CD4-positive, alpha-beta T cell (primary cell): ENCODE measurements at regions not wholly inside any gene's neighbourhood (a gene's known extent, or its start where the extent isn't known, plus 50 kb on each side); places are given as distances from the start of the nearest gene placed in this dataset.

Experiments used
- ATAC-seq: fragments of 200-7000 bp; cut with Tn5 transposase; one replicate; pipeline ENCODE4 v1.10.0; 2022; ENCODE audit warnings: mild to moderate bottlenecking; ENCODE audit not compliant: poor library complexity
- CTCF ChIA-PET: fragments of 350-600 bp; sonication (Branson Sonifier 250); formaldehyde crosslinking; loops from one replicate; lab custom pipeline; 2021; ENCODE audit warnings: antibody characterized with exemption, inconsistent platforms; lab: Charles Lee
- POLR2A ChIA-PET: fragments of 350-600 bp; sonication (Branson Sonifier 250); formaldehyde crosslinking; loops from one replicate; lab custom pipeline; 2021; ENCODE audit warnings: antibody characterized with exemption, inconsistent platforms; lab: Charles Lee
- DNase-seq, 14 experiments: peaks; one replicate each; pipeline ENCODE4 v3.0.0-alpha.2; 2013 to 2020; ENCODE audit warnings: mixed read lengths in 2 of 14
- H3K27ac ChIP-seq, 2 donors: one replicate each; pipeline versions ENCODE4 v1.5.1 to v1.7.0; 2013; ENCODE audit warnings: low read length in 2 of 2, low read depth in 1 of 2, mild to moderate bottlenecking in 1 of 2
- H3K27me3 ChIP-seq, 2 experiments: 1 replicate in 1 of 2; 2 replicates in 1 of 2; pipeline versions ENCODE4 v1.6.1 to v1.7.0; 2013; ENCODE audit warnings: low read length in 2 of 2, control low read depth in 1 of 2, mild to moderate bottlenecking in 1 of 2, moderate library complexity in 1 of 2; ENCODE audit not compliant: insufficient read depth in 2 of 2, control insufficient read depth in 1 of 2
- H3K36me3 ChIP-seq: one replicate; pipeline ENCODE4 v1.6.1; 2013; ENCODE audit warnings: low read length, control low read depth; ENCODE audit not compliant: insufficient read depth
- H3K4me1 ChIP-seq: one replicate; pipeline ENCODE4 v1.6.1; 2013; ENCODE audit warnings: low read length, control low read depth; ENCODE audit not compliant: insufficient read depth
- H3K4me3 ChIP-seq: one replicate; pipeline ENCODE4 v1.5.1; 2013; ENCODE audit warnings: mild to moderate bottlenecking, low read length, moderate library complexity
- H3K9me3 ChIP-seq, 2 experiments: 1 replicate in 1 of 2; 2 replicates in 1 of 2; pipeline versions ENCODE4 v1.6.1 to v1.7.0; 2013; ENCODE audit warnings: low read length in 2 of 2, mild to moderate bottlenecking in 2 of 2, control low read depth in 1 of 2, moderate library complexity in 1 of 2; ENCODE audit not compliant: control insufficient read depth in 1 of 2, insufficient read depth in 1 of 2
- H3K27ac Mint-ChIP-seq: one replicate; pipeline ENCODE4 v1.8.0; 2020; ENCODE audit warnings: mixed read lengths
- H3K27me3 Mint-ChIP-seq: one replicate; pipeline ENCODE4 v1.8.0; 2021; ENCODE audit warnings: mixed read lengths
- H3K36me3 Mint-ChIP-seq: one replicate; pipeline ENCODE4 v1.8.0; 2021; ENCODE audit warnings: low read depth, mixed read lengths
- H3K4me1 Mint-ChIP-seq: one replicate; pipeline ENCODE4 v1.8.0; 2021; ENCODE audit warnings: low read depth, mixed read lengths
- H3K4me3 Mint-ChIP-seq: one replicate; pipeline ENCODE4 v1.8.0; 2020; ENCODE audit warnings: mild to moderate bottlenecking, mixed read lengths
- H3K9me3 Mint-ChIP-seq: one replicate; pipeline ENCODE4 v1.8.0; 2020; ENCODE audit warnings: mixed read lengths
- intact Hi-C, 2 experiments: fragments of 100-400 bp; cut with DNase I in 1 of 2; cut with micrococcal nuclease in 1 of 2; formaldehyde crosslinking; loops; one replicate each; pipeline versions ENCODE4 v1.15.1 to v1.9.0; 2023 to 2025; cut with DNase I, micrococcal nuclease
- TF ChIP-seq, protein P1 (sequence below): fragments of 200-600 bp; IDR thresholded peaks from one replicate; pipeline ENCODE4 v1.8.0; 2022; ENCODE audit warnings: antibody characterized with exemption, mild to moderate bottlenecking

DNA sequence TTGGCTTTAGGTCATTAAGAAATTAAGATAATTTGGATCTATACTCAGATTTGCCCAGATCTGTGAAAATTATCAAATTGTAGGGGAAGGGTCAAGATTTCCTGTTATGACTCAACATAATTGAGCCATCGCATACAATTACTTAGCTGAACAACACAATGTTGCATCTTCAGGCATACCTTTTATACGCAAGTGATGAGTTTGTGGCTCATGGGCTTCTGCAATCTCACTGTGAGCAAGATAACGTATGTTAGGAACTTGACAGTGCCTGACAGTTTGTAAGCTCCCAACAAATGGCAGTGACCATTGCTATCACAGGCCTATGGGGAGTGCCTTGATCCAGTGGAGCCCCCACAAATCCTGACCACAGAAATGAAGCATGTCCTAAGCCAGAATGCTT, 199.7 kb downstream of the BCAT1 start:
- H3K4me3 ChIP-seq: no peak overlapping the region
- no peak for DNase-seq
- Mint-ChIP-seq H3K27me3 (no peaks in the 10 kb centered on the region), H3K36me3 (no peaks in the 10 kb centered on the region), H3K27ac (no peak overlapping the region), H3K4me1 (no peaks in the 10 kb centered on the region), H3K4me3 (no peak overlapping the region), H3K9me3 (no peaks in the 10 kb centered on the region)
- H3K36me3 ChIP-seq: no peaks in the 10 kb centered on the region
- no peaks in the 10 kb centered on the region for H3K9me3 ChIP-seq
- TF ChIP-seq, protein P1, sequence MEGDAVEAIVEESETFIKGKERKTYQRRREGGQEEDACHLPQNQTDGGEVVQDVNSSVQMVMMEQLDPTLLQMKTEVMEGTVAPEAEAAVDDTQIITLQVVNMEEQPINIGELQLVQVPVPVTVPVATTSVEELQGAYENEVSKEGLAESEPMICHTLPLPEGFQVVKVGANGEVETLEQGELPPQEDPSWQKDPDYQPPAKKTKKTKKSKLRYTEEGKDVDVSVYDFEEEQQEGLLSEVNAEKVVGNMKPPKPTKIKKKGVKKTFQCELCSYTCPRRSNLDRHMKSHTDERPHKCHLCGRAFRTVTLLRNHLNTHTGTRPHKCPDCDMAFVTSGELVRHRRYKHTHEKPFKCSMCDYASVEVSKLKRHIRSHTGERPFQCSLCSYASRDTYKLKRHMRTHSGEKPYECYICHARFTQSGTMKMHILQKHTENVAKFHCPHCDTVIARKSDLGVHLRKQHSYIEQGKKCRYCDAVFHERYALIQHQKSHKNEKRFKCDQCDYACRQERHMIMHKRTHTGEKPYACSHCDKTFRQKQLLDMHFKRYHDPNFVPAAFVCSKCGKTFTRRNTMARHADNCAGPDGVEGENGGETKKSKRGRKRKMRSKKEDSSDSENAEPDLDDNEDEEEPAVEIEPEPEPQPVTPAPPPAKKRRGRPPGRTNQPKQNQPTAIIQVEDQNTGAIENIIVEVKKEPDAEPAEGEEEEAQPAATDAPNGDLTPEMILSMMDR: no peak
- no peaks in the 10 kb centered on the region for H3K4me1 ChIP-seq
- H3K27ac ChIP-seq: no peak overlapping the region
- intact Hi-C loops: no loop called here
- CTCF ChIA-PET: no interaction called here
- peaks cover 0 to 2% of the 10 kb centered on the region in 2 experiments for H3K27me3 ChIP-seq
- no peak for ATAC-seq
- POLR2A ChIA-PET: no interaction called here

DNA sequence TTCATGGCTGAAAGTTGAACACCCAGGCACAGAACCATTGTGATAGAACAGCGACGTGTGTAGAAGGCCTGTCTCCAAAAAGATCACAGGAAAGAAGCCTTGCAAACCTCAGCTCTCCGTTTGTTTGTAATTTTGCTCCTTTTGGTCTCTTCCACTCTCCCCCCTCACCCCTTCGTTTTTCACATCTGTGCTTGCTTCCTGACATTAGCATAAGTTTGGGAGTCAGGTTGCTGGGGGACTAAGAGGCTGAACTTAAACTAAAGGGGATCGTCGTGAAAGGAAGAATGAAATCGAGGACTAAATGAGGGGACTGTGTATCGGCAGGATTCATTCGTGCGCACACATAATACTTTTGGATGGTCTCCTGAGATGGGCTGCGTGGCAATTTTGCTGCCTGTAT, 200.6 kb downstream of the BCAT1 start:
- Histone ChIP-seq H3K4me1 (no peaks in the 10 kb centered on the region), H3K27ac (no peak overlapping the region), H3K27me3 (peaks cover 0 to 2% of the 10 kb centered on the region in 2 experiments), H3K36me3 (no peaks in the 10 kb centered on the region), H3K9me3 (no peaks in the 10 kb centered on the region), H3K4me3 (no peak overlapping the region)
- no peaks in the 10 kb centered on the region for H3K4me1 Mint-ChIP-seq
- no peaks in the 10 kb centered on the region for H3K36me3 Mint-ChIP-seq
- no peaks in the 10 kb centered on the region for H3K9me3 Mint-ChIP-seq
- ATAC-seq (no peak), DNase-seq (no peak)
- no peaks in the 10 kb centered on the region for H3K27me3 Mint-ChIP-seq
- intact Hi-C loops: no loop called here
- TF ChIP-seq, protein P1: no peak
- POLR2A ChIA-PET: no interaction called here
- H3K4me3 Mint-ChIP-seq: no peak overlapping the region
- H3K27ac Mint-ChIP-seq: no peak overlapping the region
- CTCF ChIA-PET: no interaction called here

DNA sequence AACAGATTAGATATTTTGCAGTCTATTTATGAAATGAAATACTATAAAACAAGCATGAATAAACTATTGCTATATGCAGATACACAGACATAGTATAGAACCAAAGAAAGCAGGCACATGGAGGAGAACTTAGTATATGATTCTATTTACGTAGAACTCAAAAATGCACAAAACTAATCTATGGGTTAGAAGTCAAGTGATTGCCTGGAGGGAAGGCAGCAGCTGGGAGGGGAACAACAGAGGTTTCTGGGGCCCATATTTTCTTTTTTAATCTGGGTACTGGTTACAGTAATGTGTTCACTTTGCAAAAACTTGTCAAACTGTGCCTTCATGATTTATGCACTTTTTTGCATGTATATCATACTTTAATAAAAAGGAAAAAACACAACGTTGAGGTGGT, 202.0 kb downstream of the BCAT1 start:
- ATAC-seq (no peak), DNase-seq (no peak)
- H3K4me1 Mint-ChIP-seq: no peaks in the 10 kb centered on the region
- Histone ChIP-seq H3K4me1 (peaks cover 3% of the 10 kb centered on the region), H3K9me3 (no peaks in the 10 kb centered on the region), H3K27me3 (no peaks in the 10 kb centered on the region), H3K4me3 (no peak overlapping the region), H3K27ac (no peak overlapping the region), H3K36me3 (no peaks in the 10 kb centered on the region)
- H3K9me3 Mint-ChIP-seq: no peaks in the 10 kb centered on the region
- CTCF ChIA-PET: no interaction called here
- H3K27me3 Mint-ChIP-seq: no peaks in the 10 kb centered on the region
- no peak overlapping the region for H3K4me3 Mint-ChIP-seq
- H3K36me3 Mint-ChIP-seq: no peaks in the 10 kb centered on the region
- intact Hi-C loops: no loop called here
- TF ChIP-seq, protein P1: no peak
- POLR2A ChIA-PET: no interaction called here
- H3K27ac Mint-ChIP-seq: no peak overlapping the region
